Peyer's patch (tissue), 4 donors: ENCODE measurements at regions not wholly inside any gene's neighbourhood (a gene's known extent, or its start where the extent isn't known, plus 50 kb on each side); places are given as distances from the start of the nearest gene placed in this dataset.

Experiments
- DNase-seq, 3 donors: peaks; one replicate each; pipeline ENCODE4 v3.0.0-alpha.2; 2017 to 2019
- H3K27ac ChIP-seq, 4 donors: fragments of 200-600 bp; sonication (generic); one replicate each; pipeline ENCODE4 v1.5.1; 2016 to 2019
- H3K27me3 ChIP-seq, 2 donors: fragments of 200-600 bp; sonication (generic); one replicate each; pipeline ENCODE4 v1.5.1; 2019
- H3K36me3 ChIP-seq, 3 donors: fragments of 200-600 bp; sonication (generic); one replicate each; pipeline ENCODE4 v1.5.1; 2016 to 2019
- H3K4me1 ChIP-seq, 4 donors: fragments of 200-600 bp; sonication (generic); one replicate each; pipeline ENCODE4 v1.5.1; 2016 to 2019
- H3K4me3 ChIP-seq, 4 donors: fragments of 200-600 bp; sonication (generic); 1 replicate in 3 of 4; 2 replicates in 1 of 4; pipeline ENCODE4 v1.5.1; 2016 to 2019; ENCODE audit warnings: mild to moderate bottlenecking in 1 of 4
- H3K9me3 ChIP-seq, 4 donors: fragments of 200-600 bp; sonication (generic); one replicate each; pipeline ENCODE4 v1.5.1; 2016 to 2019; ENCODE audit warnings: mild to moderate bottlenecking in 1 of 4
- CTCF ChIP-seq, 6 experiments: fragments of 450-650 bp in 4 of 6; fragments of 200-600 bp in 2 of 6; sonication (generic) in 1 of 6; IDR thresholded peaks; one replicate each; pipeline ENCODE4 v1.5.1; 2017 to 2019; ENCODE audit warnings: antibody characterized with exemption in 6 of 6, mild to moderate bottlenecking in 3 of 6, moderate library complexity in 1 of 6
- POLR2A ChIP-seq, 2 donors: fragments of 450-650 bp; IDR thresholded peaks; one replicate each; pipeline ENCODE4 v1.5.1; 2017; ENCODE audit warnings: antibody characterized with exemption in 2 of 2, mild to moderate bottlenecking in 2 of 2, moderate library complexity in 2 of 2

DNA sequence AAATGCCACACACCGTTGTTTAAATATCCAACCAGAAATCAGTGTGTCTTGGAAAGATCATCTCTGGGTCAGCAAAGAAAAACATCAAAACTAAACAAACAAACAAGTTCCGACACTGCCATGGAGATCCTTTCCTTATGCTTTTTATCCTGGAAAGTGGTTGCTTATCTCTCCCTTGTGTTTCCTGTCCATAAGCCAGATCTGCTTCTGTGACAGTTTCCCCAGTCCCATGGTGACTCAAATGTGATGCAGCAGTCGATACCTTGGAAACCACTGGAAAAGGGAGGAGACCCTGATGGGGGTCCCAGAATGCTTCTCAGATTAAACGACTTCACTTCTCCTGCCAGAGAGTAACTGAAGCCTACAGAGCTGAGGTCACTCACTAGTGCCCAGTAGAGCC, 94.7 kb downstream of the DMRTA2 start:
- Histone ChIP-seq H3K9me3 (no peaks in the 10 kb centered on the region), H3K27ac (no peak overlapping the region), H3K36me3 (no peaks in the 10 kb centered on the region), H3K4me3 (no peak overlapping the region), H3K27me3 (no peaks in the 10 kb centered on the region), H3K4me1 (peaks cover 0 to 10% (median 3%) of the 10 kb centered on the region in 4 donors)
- DNase-seq: no peak
- no peak for TF ChIP-seq POLR2A (IDR thresholded peaks at IDR 0.05)
- no peak for TF ChIP-seq CTCF (IDR thresholded peaks at IDR 0.05)

GRCh38 chr1:50326026-50326425, 97.2 kb downstream of the DMRTA2 start:
- no peak for DNase-seq

DNA sequence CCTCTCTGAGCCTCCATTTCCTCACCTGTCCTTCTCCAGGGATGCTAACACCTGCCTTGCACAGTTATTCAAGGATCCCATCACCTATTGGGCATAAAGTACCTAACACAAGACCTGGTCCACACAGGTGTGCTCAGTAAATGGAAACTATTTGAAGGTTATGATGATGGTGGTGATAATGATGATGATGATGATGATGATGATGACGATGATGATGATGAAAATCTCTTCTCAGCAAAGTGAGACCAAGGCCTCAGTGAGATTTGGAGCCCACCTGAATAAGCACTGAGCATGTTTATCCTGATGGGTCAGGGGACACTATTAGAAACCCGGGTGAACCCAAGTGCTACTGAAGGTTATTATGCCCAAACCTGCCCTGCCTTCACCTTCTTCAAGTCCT, 100.7 kb downstream of the DMRTA2 start:
- Histone ChIP-seq H3K36me3 (no peaks in the 10 kb centered on the region), H3K27ac (no peak overlapping the region), H3K4me3 (no peak overlapping the region), H3K27me3 (no peaks in the 10 kb centered on the region), H3K9me3 (no peaks in the 10 kb centered on the region), H3K4me1 (no peaks in the 10 kb centered on the region)
- TF ChIP-seq POLR2A (IDR thresholded peaks at IDR 0.05) (no peak), CTCF (IDR thresholded peaks at IDR 0.05) (no peak)
- no peak for DNase-seq

More at GRCh38 chr1:50326026-50326425, 97.2 kb downstream of the DMRTA2 start:
- TF ChIP-seq POLR2A (IDR thresholded peaks at IDR 0.05) (no peak), CTCF (IDR thresholded peaks at IDR 0.05) (no peak)
- H3K4me1 ChIP-seq: no peaks in the 10 kb centered on the region
- no peak overlapping the region for H3K4me3 ChIP-seq
- no peaks in the 10 kb centered on the region for H3K27me3 ChIP-seq
- no peaks in the 10 kb centered on the region for H3K36me3 ChIP-seq
- no peak overlapping the region for H3K27ac ChIP-seq
- H3K9me3 ChIP-seq: no peaks in the 10 kb centered on the region

GRCh38 chr1:50318428-50318827, 104.8 kb downstream of the DMRTA2 start:
- H3K27me3 ChIP-seq: no peaks in the 10 kb centered on the region
- no peaks in the 10 kb centered on the region for H3K36me3 ChIP-seq

DNA sequence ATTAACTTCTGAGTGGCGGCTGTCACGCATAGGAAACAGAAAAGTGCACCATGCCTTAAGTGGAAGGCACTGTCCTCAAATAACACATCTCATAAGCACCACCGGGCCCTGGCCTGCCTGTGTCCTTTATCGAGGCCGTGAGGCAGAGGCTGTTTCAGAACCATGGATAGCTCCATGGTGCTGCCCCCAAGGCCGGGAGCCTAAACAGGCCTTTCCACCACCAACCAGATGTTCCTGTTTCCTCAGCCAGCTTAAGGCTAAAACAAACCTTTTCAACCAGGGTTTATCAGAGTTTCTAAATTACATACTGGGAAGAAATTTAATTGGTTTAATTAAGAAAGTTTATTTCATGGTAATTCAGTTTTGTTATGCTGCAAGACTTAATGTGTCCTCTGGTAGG, 114.4 kb downstream of the DMRTA2 start:
- H3K4me1 ChIP-seq: no peaks in the 10 kb centered on the region
- H3K27me3 ChIP-seq: no peaks in the 10 kb centered on the region
- no peak for TF ChIP-seq CTCF (IDR thresholded peaks at IDR 0.05)
- H3K36me3 ChIP-seq: no peaks in the 10 kb centered on the region
- no peaks in the 10 kb centered on the region for H3K9me3 ChIP-seq
- H3K4me3 ChIP-seq: no peak overlapping the region
- H3K27ac ChIP-seq: no peak overlapping the region
- no peak for DNase-seq

More at GRCh38 chr1:50318428-50318827, 104.8 kb downstream of the DMRTA2 start:
- TF ChIP-seq CTCF (IDR thresholded peaks at IDR 0.05): no peak
- no peak for TF ChIP-seq POLR2A (IDR thresholded peaks at IDR 0.05)
- H3K9me3 ChIP-seq: no peaks in the 10 kb centered on the region
- no peak overlapping the region for H3K4me3 ChIP-seq
- no peak overlapping the region for H3K27ac ChIP-seq
- no peak for DNase-seq
- H3K4me1 ChIP-seq: no peaks in the 10 kb centered on the region

DNA sequence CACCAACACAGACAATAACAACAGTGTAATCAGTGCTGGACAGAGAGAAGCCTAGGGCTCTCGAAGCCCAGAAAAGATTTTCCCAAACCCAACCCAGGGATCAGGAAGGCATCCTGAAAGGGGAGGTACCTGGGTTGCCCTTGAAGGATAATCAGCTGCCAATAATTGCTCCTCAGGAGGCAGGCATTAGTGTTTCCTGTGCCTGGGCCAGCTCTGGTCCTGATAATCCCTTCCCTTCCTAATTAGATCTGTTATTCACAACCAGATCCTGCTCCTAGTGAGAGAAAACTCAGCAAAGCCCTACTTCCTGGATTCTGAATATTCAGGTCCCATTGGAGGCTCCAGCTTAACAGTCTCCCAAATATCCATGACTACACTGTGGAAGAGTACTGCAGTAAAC, 117.4 kb downstream of the DMRTA2 start:
- no peaks in the 10 kb centered on the region for H3K36me3 ChIP-seq
- H3K4me3 ChIP-seq: no peak overlapping the region
- no peaks in the 10 kb centered on the region for H3K4me1 ChIP-seq
- no peaks in the 10 kb centered on the region for H3K27me3 ChIP-seq
- no peaks in the 10 kb centered on the region for H3K9me3 ChIP-seq
- no peak for DNase-seq
- no peak overlapping the region for H3K27ac ChIP-seq
- TF ChIP-seq POLR2A (IDR thresholded peaks at IDR 0.05) (no peak), CTCF (IDR thresholded peaks at IDR 0.05) (no peak)
